GM21723 (cell line): ENCODE measurements at regions not wholly inside any gene's neighbourhood (a gene's known extent, or its start where the extent isn't known, plus 50 kb on each side); places are given as distances from the start of the nearest gene placed in this dataset.
"Not testable (repeated sequence)": the region's sequence is repeated elsewhere in the genome, so short reads cannot be mapped to it uniquely, and the experiment has no call there.

Experiments
- ATAC-seq: cut with Tn5 transposase; IDR thresholded peaks from one replicate; pipeline ENCODE4 v1.9.1; 2021; ENCODE audit warnings: mild to moderate bottlenecking, moderate library complexity; ENCODE audit not compliant: unreplicated experiment

GRCh38 chr1:168422203-168422847 is 121.5 kb downstream of the XCL2 start:
- no peak for ATAC-seq

- no peak for ATAC-seq
Observed at GRCh38 chr1:168421399-168422004, 122.3 kb downstream of the XCL2 start.

DNA sequence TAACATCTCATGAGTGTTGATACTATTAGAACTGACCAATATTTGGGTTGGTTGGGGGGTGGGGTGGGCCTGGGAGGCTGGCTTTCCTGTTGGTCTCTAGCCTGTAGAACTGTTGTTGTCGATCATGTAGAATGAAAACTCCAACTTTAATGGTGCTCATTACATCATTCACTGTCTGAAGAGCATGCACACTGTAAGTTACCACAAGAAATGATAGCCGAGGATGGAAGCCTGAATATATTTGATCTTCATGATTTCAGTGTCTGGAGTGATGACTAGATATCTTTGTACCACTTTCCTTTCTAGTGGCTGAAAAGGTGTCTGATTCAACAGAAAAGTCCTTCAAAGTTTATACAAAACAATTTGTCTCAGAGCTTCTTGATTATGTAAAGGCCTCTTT is 123.6 kb downstream of the XCL2 start:
- no peak for ATAC-seq

DNA sequence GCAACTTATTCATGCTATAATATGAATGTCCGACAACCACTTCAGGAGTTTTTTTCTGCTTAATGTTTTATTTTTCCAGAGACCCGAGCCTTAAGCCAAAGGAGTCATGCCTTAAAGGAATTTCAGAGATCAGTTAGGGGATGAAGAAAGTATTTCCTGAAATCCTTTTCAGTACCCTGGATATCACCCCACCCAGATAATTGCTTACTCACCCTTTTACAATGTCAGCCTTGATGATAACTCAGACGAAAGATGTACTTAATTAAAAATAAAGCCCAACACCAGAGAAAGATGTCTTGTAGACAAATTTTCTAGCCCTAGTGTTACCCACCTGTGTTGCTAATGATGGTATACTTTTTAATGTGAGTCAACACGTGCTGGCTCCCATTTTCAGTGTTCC is 124.1 kb downstream of the XCL2 start:
- ATAC-seq: no peak

- no peak for ATAC-seq
Observed at GRCh38 chr1:168416220-168416619, 127.6 kb downstream of the XCL2 start.

- no peak for ATAC-seq
Observed at GRCh38 chr1:168414914-168415313, 128.9 kb downstream of the XCL2 start.

DNA sequence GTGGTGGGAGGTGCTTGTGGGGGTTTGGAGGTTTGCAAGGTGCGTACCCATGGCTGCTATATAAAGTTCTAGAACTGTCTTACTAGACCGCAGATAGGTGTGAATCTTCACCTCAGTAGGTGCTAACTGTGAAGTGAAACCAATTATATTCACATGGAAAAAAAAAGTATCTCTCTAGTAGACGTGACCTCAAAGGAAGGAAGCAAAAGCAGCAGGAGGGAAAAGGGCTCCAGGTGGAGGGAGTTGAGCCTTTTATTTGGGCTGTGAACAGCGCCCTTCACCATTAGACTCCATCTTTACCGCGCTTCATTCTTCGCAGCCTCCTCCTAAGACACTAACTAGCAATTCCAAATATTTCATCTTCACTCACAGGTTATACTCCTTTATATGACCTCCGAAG is 129.8 kb downstream of the TBX19 start:
- ATAC-seq: no peak

DNA sequence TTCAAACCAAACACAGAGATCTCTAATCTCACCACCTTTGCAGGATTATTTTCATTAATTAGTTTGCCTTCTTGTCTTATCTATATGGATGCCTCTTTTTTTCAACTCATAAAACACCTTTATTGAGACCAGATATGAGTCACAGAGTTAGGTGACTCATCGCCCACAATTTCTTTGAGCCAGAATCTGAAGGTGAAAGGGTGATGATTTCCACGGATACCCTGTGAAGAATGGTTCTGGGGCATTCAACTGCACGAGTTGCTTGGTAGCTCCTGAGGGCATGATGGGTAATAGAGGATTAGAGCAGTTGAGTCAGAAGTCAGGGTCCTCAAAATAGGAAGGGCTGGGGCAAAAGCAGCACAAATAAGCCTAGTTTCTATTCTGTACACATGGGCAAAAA is 128.2 kb downstream of the TBX19 start:
- peak; percentile 70 for ATAC-seq

DNA sequence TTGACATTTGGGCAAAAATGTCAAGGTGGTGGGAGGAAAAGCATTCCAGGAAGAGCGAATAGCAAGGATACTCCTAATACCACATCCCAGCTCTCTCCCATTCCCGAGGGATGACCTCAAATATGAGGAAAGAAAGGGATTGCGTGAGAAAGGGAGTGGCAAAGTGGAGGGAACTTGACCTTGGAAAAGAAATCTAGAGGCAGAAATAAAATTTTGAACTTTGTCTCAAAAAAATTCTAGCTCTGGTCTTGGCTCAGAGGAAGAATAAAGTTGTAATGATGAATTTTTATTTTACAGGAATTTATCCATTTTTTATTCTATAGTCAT is 127.8 kb downstream of the TBX19 start:
- ATAC-seq: no peak

DNA sequence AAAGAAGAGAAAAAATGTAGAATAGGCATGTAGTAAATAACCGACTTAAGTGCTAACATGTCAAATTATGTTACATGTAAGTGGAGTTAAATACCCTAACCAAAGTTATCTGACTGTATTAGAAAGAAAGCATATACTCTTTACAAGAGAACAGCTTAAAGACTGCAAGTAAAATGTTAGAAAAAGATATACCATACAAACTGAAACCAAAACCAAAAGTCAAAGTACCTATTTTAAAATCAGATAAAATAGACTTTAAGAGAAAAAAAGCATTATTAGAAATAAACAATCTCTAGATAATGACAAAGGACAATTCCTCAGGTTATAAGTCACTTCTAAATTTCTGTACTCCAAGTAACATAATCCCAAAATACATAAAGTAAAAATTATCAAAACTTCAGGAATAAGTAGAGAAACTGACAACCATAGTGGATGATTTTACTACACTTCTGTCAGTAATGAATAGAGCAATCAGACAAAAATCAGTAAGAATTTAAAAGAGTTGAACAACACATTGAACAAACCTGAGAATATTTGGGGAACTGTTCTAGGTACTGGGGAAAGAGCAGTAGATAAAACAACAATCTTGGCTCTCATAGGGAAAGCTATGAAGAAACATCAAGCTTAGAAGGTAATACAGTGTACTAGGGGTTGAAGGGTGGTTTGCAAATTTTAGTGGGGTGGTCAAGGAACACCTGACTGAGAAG is 127.3 kb downstream of the TBX19 start:
- peak; percentile 59 for ATAC-seq

- ATAC-seq: no peak
Observed at GRCh38 chr1:168405906-168406549, 125.4 kb downstream of the TBX19 start.

- no peak for ATAC-seq
Observed at GRCh38 chr1:168403140-168403539, 122.5 kb downstream of the TBX19 start.

- ATAC-seq: not testable (repeated sequence)
Observed at GRCh38 chr1:168402466-168402865, 121.8 kb downstream of the TBX19 start.

- no peak for ATAC-seq
Observed at GRCh38 chr1:168401341-168401740, 120.7 kb downstream of the TBX19 start.

- no peak for ATAC-seq
Observed at GRCh38 chr1:168400139-168400538, 119.5 kb downstream of the TBX19 start.

DNA sequence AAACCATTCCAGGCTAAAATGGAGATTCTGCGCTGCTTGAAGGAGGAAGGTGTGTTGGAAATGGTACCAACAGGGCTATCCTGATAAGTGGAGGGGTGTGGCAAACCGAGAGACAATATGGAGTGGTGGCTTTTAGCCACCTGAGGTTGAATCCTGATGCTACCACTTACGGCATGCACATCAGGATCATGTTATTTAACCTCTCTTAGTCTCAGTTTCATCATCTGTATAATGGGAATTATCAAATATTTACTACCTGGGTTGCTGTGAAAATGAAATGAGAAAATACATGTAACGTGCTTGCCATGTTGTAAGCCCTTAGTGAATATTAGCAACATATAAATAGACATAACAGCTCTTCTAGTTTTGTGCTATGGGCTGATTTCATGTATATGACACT is 117.1 kb downstream of the TBX19 start:
- no peak for ATAC-seq

GRCh38 chr1:168396940-168397684 is 116.4 kb downstream of the TBX19 start:
- ATAC-seq: no peak

GRCh38 chr1:168396508-168396907 is 115.8 kb downstream of the TBX19 start:
- ATAC-seq: no peak

- no peak for ATAC-seq
Observed at GRCh38 chr1:168394858-168395257, 114.2 kb downstream of the TBX19 start.

DNA sequence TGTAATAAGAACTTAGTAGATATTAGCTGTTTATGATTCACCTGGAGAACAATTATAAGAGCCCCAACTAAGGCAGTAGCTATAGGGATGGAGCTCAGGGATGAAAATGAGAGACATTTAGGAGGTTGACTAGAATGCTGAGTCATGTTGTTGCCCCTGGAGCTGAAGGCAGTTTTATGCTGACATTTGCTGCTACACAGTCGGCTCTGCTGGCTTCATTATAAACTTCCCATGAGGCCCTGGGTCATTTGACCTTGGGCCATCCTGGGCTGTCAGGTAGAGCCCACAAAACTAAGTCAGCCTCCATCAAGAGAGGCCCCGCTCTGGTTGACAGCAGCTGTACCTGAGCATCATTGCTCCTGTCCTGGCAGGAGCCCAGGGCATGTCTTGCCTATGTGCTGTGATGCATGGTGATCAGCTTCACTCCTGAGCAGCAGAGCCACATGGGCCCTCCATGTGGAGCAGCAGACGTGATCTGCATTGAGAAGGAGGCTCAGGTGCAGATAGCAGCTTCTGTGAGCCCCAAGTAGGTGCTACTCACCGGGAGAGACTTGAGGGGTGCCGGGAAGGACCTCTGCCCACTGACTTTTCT is 112.4 kb downstream of the TBX19 start:
- ATAC-seq: no peak
